IMR-90 (cell line): ENCODE measurements at regions not wholly inside any gene's neighbourhood (a gene's known extent, or its start where the extent isn't known, plus 50 kb on each side); places are given as distances from the start of the nearest gene placed in this dataset.

Experiments
- ATAC-seq: fragments of 200-7000 bp; cut with Tn5 transposase; 2 replicates; pipeline ENCODE4 v1.9.1; 2020; ENCODE audit warnings: low read depth, mild to moderate bottlenecking, moderate library complexity
- BruUV-seq: library from RNA; stranded (reverse); fragments of 400-500 nt; replicated peaks from 2 replicates; lab custom pipeline; 2021; lab: Mats Ljungman, UMichigan
- CTCF ChIA-PET: fragments of 300-600 bp; formaldehyde crosslinking; extraction: SDS; loops from one replicate; lab custom pipeline; 2021; ENCODE audit warnings: antibody characterized with exemption; lab: Yijun Ruan, JAX
- POLR2A ChIA-PET: fragments of 300-600 bp; sonication (Branson Sonifier 250); formaldehyde crosslinking; loops from one replicate; lab custom pipeline; 2022; ENCODE audit warnings: antibody characterized with exemption; ENCODE audit not compliant: unreplicated experiment; lab: Charles Lee
- DNase-seq: peaks from one replicate; pipeline ENCODE4 v3.0.0; 2013
- H2AFZ ChIP-seq: replicated peaks from 2 replicates; pipeline ENCODE3; 2013; ENCODE audit warnings: low read length, mild to moderate bottlenecking; ENCODE audit not compliant: poor library complexity
- H2AK5ac ChIP-seq: 2 replicates; pipeline ENCODE4 v1.6.1; 2013; ENCODE audit warnings: low read depth, low read length, inconsistent platforms
- H2AK9ac ChIP-seq: replicated peaks from 2 replicates; pipeline ENCODE3; 2013; ENCODE audit warnings: mild to moderate bottlenecking, low read depth, low read length, moderate library complexity; ENCODE audit not compliant: poor library complexity
- H2BK120ac ChIP-seq: 2 replicates; pipeline ENCODE4 v1.6.1; 2013; ENCODE audit warnings: low read depth, low read length, inconsistent platforms
- H2BK15ac ChIP-seq: 3 replicates; pipeline ENCODE4 v1.6.1; 2013; ENCODE audit warnings: low read depth, low read length, inconsistent platforms
- H2BK20ac ChIP-seq: 2 replicates; pipeline ENCODE4 v1.6.1; 2013; ENCODE audit warnings: low read depth, mild to moderate bottlenecking, inconsistent platforms, low read length, moderate library complexity
- H2BK5ac ChIP-seq: 2 replicates; pipeline ENCODE4 v1.6.1; 2013; ENCODE audit warnings: mild to moderate bottlenecking, low read depth, low read length, inconsistent platforms; ENCODE audit not compliant: poor library complexity, severe bottlenecking
- H3K14ac ChIP-seq: replicated peaks from 2 replicates; pipeline ENCODE4 v1.6.1; 2013; ENCODE audit warnings: low read depth, low read length, inconsistent platforms
- H3K18ac ChIP-seq: 2 replicates; pipeline ENCODE4 v1.6.1; 2013; ENCODE audit warnings: low read depth, low read length, control low read depth
- H3K23ac ChIP-seq: 2 replicates; pipeline ENCODE4 v1.6.1; 2013; ENCODE audit warnings: low read depth, low read length, inconsistent platforms
- H3K27ac ChIP-seq: 2 replicates; pipeline ENCODE4 v1.5.1; 2013; ENCODE audit warnings: mild to moderate bottlenecking, control low read depth, low read length; ENCODE audit not compliant: insufficient read depth
- H3K27me3 ChIP-seq: 2 replicates; pipeline ENCODE4 v1.6.1; 2013; ENCODE audit warnings: low read length; ENCODE audit not compliant: control insufficient read depth, insufficient read depth
- H3K36me3 ChIP-seq: 2 replicates; pipeline ENCODE4 v1.6.1; 2013; ENCODE audit warnings: low read length, mixed read lengths; ENCODE audit not compliant: control insufficient read depth, insufficient read depth
- H3K4ac ChIP-seq: 2 replicates; pipeline ENCODE4 v1.6.1; 2013; ENCODE audit warnings: low read depth, low read length, inconsistent platforms
- H3K4me1 ChIP-seq: 2 replicates; pipeline ENCODE4 v1.6.1; 2013; ENCODE audit warnings: low read length, mixed read lengths; ENCODE audit not compliant: control insufficient read depth, insufficient read depth
- H3K4me2 ChIP-seq: 2 replicates; pipeline ENCODE4 v1.6.1; 2013; ENCODE audit warnings: low read depth, mild to moderate bottlenecking, control low read depth, low read length, moderate library complexity
- H3K4me3 ChIP-seq: 2 replicates; pipeline ENCODE4 v1.5.1; 2013; ENCODE audit warnings: low read depth, mild to moderate bottlenecking, control low read depth, low read length, moderate library complexity; ENCODE audit not compliant: insufficient read depth
- H3K56ac ChIP-seq: 2 replicates; pipeline ENCODE4 v1.6.1; 2013; ENCODE audit warnings: low read length, inconsistent platforms; ENCODE audit not compliant: insufficient read depth; ENCODE audit errors: extremely low read depth
- H3K79me1 ChIP-seq, 2 experiments: 2 replicates each; pipeline ENCODE4 v1.6.1; 2013; ENCODE audit warnings: low read length in 2 of 2, inconsistent platforms in 1 of 2, low read depth in 1 of 2
- H3K9ac ChIP-seq: 2 replicates; pipeline ENCODE4 v1.6.1; 2013; ENCODE audit warnings: low read depth, low read length, control low read depth
- H3K9me1 ChIP-seq: 2 replicates; pipeline ENCODE4 v1.6.1; 2013; ENCODE audit warnings: low read length, inconsistent platforms; ENCODE audit not compliant: insufficient read depth
- H3K9me3 ChIP-seq: 2 replicates; pipeline ENCODE4 v1.6.1; 2013; ENCODE audit warnings: low read length; ENCODE audit not compliant: control insufficient read depth, insufficient read depth
- H4K20me1 ChIP-seq: 2 replicates; pipeline ENCODE4 v1.6.1; 2013; ENCODE audit warnings: low read length, inconsistent platforms; ENCODE audit not compliant: insufficient read depth
- H4K5ac ChIP-seq: 2 replicates; pipeline ENCODE4 v1.6.1; 2013; ENCODE audit warnings: mild to moderate bottlenecking, low read depth, low read length, control low read depth
- H4K8ac ChIP-seq, 2 experiments: 2 replicates each; pipeline ENCODE4 v1.6.1; 2013; ENCODE audit warnings: low read depth in 2 of 2, low read length in 2 of 2, control low read depth in 1 of 2, inconsistent platforms in 1 of 2
- H4K91ac ChIP-seq: 2 replicates; pipeline ENCODE4 v1.6.1; 2013; ENCODE audit warnings: low read depth, low read length, inconsistent platforms; ENCODE audit not compliant: insufficient read depth
- CEBPB ChIP-seq: IDR thresholded peaks from 2 replicates; pipeline ENCODE4 v1.6.1; 2012; ENCODE audit warnings: low read depth, low read length, improper control_type of control experiment
- CTCF ChIP-seq: conservative IDR thresholded peaks from 2 replicates; pipeline ENCODE4 v1.5.1; 2012; ENCODE audit warnings: mild to moderate bottlenecking, low read depth, low read length, improper control_type of control experiment
- ELK1 ChIP-seq: fragments of 150-350 bp; IDR thresholded peaks from 2 replicates; pipeline ENCODE4 v1.6.1; 2016; ENCODE audit warnings: low read depth, mild to moderate bottlenecking, low read length, moderate library complexity, borderline replicate concordance
- FOS ChIP-seq: fragments of 150-350 bp; IDR thresholded peaks from 2 replicates; pipeline ENCODE4 v1.6.1; 2016; ENCODE audit warnings: low read depth, low read length
- MAZ ChIP-seq: IDR thresholded peaks from 2 replicates; pipeline ENCODE4 v1.6.1; 2012; ENCODE audit warnings: low read depth, mild to moderate bottlenecking, low read length, improper control_type of control experiment, moderate library complexity, borderline replicate concordance
- RCOR1 ChIP-seq: IDR thresholded peaks from 2 replicates; pipeline ENCODE4 v1.6.1; 2012; ENCODE audit warnings: mild to moderate bottlenecking, low read length, improper control_type of control experiment; ENCODE audit not compliant: insufficient replicate concordance
- RFX5 ChIP-seq: IDR thresholded peaks from 2 replicates; pipeline ENCODE4 v1.8.0; 2012; ENCODE audit warnings: low read depth, mild to moderate bottlenecking, low read length, moderate library complexity
- USF2 ChIP-seq: fragments of 150-350 bp; IDR thresholded peaks from 2 replicates; pipeline ENCODE4 v1.6.1; 2017; ENCODE audit warnings: mild to moderate bottlenecking, antibody characterized with exemption, low read length, low read depth
- dilution Hi-C: fragments of 300-500 bp; cut with HindIII; formaldehyde crosslinking; loops from one replicate; pipeline ENCODE4 v1.14.3; 2018; ENCODE audit warnings: low sequenced_read_pairs; ENCODE audit not compliant: unreplicated experiment
- in situ Hi-C: fragments of 300-500 bp; cut with MboI; formaldehyde crosslinking; loops from 3 replicates; pipeline ENCODE4 v1.14.3; 2019; ENCODE audit warnings: low sequenced_read_pairs, inconsistent platforms, mixed read lengths
- intact Hi-C: fragments of 100-400 bp; cut with micrococcal nuclease; formaldehyde crosslinking; loops from 2 replicates; pipeline ENCODE4 v1.10.0; 2022

GRCh38 chrX:117653396-117653795 lies 463.2 kb downstream of the KLHL13 start:
- TF ChIP-seq ELK1: no peak
- TF ChIP-seq USF2: no peak
- no peak for TF ChIP-seq RCOR1
- TF ChIP-seq RFX5: no peak
- TF ChIP-seq CEBPB: no peak
- no peak for TF ChIP-seq MAZ
- no peak for TF ChIP-seq FOS
- no peak for TF ChIP-seq CTCF
- Histone ChIP-seq H3K4me1 (no peaks in the 10 kb centered on the region), H3K18ac (no peak overlapping the region), H3K4me2 (no peak overlapping the region), H3K4me3 (no peak overlapping the region), H3K27me3 (no peaks in the 10 kb centered on the region), H3K56ac (no peak overlapping the region), H3K9ac (no peak overlapping the region), H2AK5ac (no peak overlapping the region), H3K23ac (no peak overlapping the region), H2BK20ac (no peak overlapping the region), H3K9me1 (no peaks in the 10 kb centered on the region), H2AFZ (no peak overlapping the region), H3K4ac (no peak overlapping the region), H2BK15ac (no peak overlapping the region), H3K14ac (no peak overlapping the region), H2BK120ac (no peak overlapping the region), H4K5ac (no peak overlapping the region), H4K8ac (no peak overlapping the region), H3K36me3 (no peaks in the 10 kb centered on the region), H3K9me3 (no peaks in the 10 kb centered on the region), H3K27ac (no peak overlapping the region), H4K91ac (no peak overlapping the region), H2AK9ac (no peak overlapping the region), H4K20me1 (no peaks in the 10 kb centered on the region), H2BK5ac (no peak overlapping the region), H3K79me1 (no peaks in the 10 kb centered on the region)
- ATAC-seq (no peak), DNase-seq (no peak)
- in situ Hi-C loops (no loop called here), intact Hi-C loops (no loop called here), dilution Hi-C loops (no loop called here)
- ChIA-PET POLR2A (no interaction called here), CTCF (no interaction called here)
- BruUV-seq: no TSS peak
